ENCODE measurements at regions not wholly inside any gene's neighbourhood (a gene's known extent, or its start where the extent isn't known, plus 50 kb on each side); places are given as distances from the start of the nearest gene placed in this dataset.

- TF ChIP-seq, protein P1, sequence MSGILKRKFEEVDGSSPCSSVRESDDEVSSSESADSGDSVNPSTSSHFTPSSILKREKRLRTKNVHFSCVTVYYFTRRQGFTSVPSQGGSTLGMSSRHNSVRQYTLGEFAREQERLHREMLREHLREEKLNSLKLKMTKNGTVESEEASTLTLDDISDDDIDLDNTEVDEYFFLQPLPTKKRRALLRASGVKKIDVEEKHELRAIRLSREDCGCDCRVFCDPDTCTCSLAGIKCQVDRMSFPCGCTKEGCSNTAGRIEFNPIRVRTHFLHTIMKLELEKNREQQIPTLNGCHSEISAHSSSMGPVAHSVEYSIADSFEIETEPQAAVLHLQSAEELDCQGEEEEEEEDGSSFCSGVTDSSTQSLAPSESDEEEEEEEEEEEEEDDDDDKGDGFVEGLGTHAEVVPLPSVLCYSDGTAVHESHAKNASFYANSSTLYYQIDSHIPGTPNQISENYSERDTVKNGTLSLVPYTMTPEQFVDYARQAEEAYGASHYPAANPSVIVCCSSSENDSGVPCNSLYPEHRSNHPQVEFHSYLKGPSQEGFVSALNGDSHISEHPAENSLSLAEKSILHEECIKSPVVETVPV (CRISPR knock-in tag; IDR thresholded peaks at IDR 0.05): no peak
- TF ChIP-seq ZNF565 (CRISPR knock-in tag; conservative IDR thresholded peaks at IDR 0.05; ENCODE audit: low read depth) (no peak), ARNTL (CRISPR knock-in tag; IDR thresholded peaks at IDR 0.05; ENCODE audit: borderline replicate concordance, low read depth) (no peak), CSDC2 (CRISPR knock-in tag; IDR thresholded peaks at IDR 0.05) (no peak), GLIS3 (CRISPR knock-in tag; IDR thresholded peaks at IDR 0.05) (no peak), ZNF70 (CRISPR knock-in tag; IDR thresholded peaks at IDR 0.05) (no peak), RARB (CRISPR knock-in tag; IDR thresholded peaks at IDR 0.05) (no peak)
- TF ChIP-seq, protein P2, sequence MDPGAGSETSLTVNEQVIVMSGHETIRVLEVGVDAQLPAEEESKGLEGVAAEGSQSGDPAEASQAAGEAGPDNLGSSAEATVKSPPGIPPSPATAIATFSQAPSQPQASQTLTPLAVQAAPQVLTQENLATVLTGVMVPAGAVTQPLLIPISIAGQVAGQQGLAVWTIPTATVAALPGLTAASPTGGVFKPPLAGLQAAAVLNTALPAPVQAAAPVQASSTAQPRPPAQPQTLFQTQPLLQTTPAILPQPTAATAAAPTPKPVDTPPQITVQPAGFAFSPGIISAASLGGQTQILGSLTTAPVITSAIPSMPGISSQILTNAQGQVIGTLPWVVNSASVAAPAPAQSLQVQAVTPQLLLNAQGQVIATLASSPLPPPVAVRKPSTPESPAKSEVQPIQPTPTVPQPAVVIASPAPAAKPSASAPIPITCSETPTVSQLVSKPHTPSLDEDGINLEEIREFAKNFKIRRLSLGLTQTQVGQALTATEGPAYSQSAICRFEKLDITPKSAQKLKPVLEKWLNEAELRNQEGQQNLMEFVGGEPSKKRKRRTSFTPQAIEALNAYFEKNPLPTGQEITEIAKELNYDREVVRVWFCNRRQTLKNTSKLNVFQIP (CRISPR knock-in tag; IDR thresholded peaks at IDR 0.05; ENCODE audit: borderline replicate concordance, low read depth): no peak
- TF ChIP-seq, protein P3, sequence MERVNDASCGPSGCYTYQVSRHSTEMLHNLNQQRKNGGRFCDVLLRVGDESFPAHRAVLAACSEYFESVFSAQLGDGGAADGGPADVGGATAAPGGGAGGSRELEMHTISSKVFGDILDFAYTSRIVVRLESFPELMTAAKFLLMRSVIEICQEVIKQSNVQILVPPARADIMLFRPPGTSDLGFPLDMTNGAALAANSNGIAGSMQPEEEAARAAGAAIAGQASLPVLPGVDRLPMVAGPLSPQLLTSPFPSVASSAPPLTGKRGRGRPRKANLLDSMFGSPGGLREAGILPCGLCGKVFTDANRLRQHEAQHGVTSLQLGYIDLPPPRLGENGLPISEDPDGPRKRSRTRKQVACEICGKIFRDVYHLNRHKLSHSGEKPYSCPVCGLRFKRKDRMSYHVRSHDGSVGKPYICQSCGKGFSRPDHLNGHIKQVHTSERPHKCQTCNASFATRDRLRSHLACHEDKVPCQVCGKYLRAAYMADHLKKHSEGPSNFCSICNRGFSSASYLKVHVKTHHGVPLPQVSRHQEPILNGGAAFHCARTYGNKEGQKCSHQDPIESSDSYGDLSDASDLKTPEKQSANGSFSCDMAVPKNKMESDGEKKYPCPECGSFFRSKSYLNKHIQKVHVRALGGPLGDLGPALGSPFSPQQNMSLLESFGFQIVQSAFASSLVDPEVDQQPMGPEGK (CRISPR knock-in tag; IDR thresholded peaks at IDR 0.05; ENCODE audit: borderline replicate concordance): no peak
These were observed 494.5 kb downstream of the BRD1 start for GRCh38 chr22:49333206-49333605.

Data from SK-N-SH treated with all-trans-retinoic acid at 6 μM for 48 hours (cell line).